Activated CD4-positive, CD25-positive, alpha-beta regulatory T cell (primary cell): ENCODE measurements at regions not wholly inside any gene's neighbourhood (a gene's known extent, or its start where the extent isn't known, plus 50 kb on each side); places are given as distances from the start of the nearest gene placed in this dataset.

Source experiments
- DNase-seq, 4 experiments: peaks; one replicate each; lab custom pipeline; 2025; lab: John Stamatoyannopoulos, UW

DNA sequence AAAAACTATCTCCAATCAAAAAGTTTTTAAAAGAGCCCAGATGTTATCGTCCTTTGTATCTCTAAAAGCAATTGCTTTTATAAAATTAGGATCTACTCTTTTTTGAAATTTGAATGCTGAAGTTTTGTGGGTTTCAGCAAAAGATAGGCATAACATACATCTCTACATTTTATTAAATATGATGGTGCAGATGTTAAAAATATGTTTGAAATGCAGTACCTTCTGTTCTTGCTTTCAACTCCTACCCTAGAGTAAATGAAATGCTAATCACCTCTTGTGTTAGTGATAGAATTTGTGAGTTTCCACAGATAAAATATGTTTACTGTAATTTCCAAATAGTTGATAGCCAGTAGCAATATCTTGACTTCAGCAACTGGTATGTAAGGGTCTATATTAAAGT is 95.7 kb upstream of the VPREB1 start:
- no peak for DNase-seq

GRCh38 chr22:22144858-22145257 is 99.7 kb upstream of the VPREB1 start:
- no peak for DNase-seq

- no peak for DNase-seq
Measured at GRCh38 chr22:22143448-22143847, 101.1 kb upstream of the VPREB1 start.

DNA sequence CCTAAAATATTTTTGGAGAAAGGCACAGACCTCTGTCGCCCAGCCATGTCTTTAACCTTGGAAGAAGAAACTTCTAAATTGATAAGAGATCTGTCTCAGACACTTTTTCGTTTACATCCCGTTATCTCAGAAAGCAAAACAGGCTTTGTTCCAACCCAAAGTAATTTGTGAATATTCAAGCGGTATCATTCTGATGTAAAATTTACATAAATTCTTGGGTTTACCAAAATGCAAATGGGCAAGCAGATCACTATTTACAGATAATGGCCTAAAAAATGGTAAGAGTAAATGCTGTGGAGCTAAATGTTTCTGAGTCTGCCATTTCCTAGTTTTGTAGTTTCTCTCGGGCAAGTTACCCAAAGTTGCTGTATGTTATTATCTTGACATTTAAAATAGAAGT is 101.9 kb upstream of the VPREB1 start:
- no peak for DNase-seq

DNA sequence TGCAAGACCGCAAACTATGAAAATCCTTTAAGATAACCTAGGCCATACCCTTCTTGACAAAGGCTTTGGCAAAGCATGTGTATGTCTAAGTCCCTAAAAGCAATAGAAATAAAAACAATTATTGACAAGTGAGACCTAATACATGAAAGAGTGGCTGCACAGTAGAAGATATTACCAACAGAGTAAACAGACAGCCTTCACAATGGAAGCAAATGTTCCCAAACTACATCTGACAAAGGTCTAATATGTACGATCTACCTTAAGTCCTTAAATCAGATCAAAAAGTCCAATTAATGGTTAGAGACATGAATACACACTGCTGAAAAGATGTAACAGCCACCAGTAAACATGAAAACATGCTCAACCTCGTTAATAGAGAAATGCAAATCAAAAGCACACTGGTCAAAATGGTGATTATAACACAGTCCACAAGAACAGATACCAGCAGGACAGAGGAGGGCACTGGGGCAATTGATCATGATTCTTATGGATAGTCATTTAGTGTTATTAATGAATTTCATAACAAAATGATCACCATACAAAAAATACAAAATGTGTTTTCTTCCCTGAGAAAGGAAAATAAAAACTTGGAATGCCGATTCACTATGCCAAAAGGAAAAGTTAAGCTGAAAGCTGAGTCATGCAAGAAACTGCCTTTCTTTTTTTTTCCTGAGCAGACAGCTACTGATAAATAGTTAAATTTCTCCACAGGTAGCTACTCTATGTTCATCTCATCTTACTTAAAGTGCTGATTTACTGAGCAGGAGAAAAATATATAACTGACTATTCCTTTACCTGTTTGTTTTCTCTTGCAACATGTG is 102.6 kb upstream of the VPREB1 start:
- DNase-seq = no peak

DNA sequence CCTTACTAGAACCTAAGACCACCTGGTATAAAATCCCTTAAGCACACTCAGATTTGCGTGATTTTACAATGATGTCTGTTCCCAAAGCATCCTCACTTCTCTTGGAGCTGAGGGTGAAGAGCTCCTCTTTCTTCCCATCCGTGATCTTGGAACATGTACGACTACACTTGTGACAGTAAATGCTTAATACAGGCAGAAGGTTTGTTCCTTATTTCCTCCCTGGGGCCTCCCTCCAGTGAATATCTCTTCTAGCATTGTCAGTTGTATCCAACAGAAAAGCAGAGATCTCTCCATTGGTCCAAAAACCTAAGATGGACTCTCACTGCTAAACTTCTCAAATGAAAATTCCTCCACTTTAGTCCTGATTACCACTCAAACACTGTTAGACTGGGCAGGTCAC is 103.6 kb upstream of the VPREB1 start:
- DNase-seq = no peak

DNA sequence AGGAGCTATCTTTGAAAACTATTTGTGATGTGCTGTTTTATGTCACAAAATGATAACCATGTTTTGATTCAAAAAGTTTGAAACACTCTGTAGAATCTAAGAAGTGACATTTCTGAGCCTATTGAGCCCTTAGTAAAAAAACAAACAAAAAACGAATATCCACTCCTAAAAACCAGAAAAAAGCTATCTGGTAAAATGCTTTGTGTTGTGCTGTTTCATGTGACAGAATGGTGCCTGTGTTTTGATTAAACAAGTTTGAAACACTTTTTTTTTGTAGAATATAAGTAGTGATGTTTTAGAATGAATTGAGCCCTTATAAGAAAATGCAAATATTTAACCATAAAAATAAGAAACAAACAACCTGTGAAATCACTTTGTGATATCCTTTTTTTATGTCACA is 105.2 kb upstream of the VPREB1 start:
- no peak for DNase-seq

DNA sequence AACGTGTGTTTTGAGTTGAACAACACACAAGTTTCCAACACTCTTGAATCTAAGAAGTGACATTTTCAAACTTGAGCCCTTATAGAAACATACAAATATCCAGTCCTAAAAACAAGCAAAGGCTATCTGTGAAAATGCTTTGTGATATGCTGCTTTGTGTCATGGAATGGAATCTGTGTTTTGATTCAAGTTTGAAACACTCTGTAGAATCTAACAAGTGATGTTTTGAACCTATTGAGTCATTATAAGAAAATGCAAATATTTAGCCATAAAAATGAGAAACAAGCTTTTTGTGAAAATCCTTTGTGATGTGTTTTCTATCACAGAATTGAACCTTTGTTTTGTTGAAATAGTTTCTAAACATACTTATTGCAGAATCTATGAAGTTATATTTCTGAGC is 105.7 kb upstream of the VPREB1 start:
- no peak for DNase-seq

- no peak for DNase-seq
Measured at GRCh38 chr22:22137891-22138290, 106.7 kb upstream of the VPREB1 start.

DNA sequence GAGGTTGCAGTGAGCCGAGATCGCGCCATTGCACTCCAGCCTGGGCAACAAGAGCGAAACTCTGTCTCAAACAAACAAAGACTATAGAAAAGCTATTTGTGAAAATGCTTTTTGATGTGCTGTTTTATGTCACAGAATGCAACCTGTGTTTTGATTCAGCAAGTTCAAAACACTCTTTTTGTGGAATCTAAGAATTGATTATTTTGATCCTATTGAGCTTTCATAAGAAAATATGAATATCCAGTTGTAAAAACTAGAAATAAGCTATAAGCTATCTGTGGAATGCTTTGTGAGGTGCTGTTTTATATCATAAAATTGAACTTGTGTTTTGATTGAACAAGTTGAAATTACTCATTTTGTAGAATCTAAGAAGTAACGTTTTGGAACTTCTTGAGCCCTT is 110.7 kb upstream of the VPREB1 start:
- DNase-seq = no peak

- no peak for DNase-seq
Measured at GRCh38 chr22:22130953-22131608, 113.5 kb upstream of the VPREB1 start.

- DNase-seq = no peak
Measured at GRCh38 chr22:22129387-22129786, 115.2 kb upstream of the VPREB1 start.

DNA sequence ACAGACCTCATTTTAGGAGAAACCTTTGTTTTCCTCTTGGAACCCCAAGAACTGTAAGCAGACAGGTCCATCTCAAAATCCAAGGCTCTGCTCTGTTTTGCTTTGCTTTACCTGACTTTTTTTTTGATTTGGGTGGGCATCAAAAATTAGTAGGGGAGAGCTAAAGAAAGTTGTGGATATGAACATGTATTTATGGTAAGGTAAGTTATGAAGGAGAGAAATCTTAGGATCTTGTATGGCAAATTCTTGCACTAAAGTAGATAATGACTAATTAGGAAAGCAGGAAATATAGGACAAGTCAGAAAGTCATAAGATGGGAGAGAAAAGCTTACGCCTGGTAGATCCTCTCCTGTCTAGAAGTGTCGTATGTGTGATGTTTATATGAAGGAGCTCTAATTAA is 116.1 kb upstream of the VPREB1 start:
- DNase-seq = no peak

GRCh38 chr22:22127100-22127499 is 117.5 kb upstream of the VPREB1 start:
- no peak for DNase-seq

- no peak for DNase-seq
Measured at GRCh38 chr22:22125579-22126468, 118.8 kb upstream of the VPREB1 start.

DNA sequence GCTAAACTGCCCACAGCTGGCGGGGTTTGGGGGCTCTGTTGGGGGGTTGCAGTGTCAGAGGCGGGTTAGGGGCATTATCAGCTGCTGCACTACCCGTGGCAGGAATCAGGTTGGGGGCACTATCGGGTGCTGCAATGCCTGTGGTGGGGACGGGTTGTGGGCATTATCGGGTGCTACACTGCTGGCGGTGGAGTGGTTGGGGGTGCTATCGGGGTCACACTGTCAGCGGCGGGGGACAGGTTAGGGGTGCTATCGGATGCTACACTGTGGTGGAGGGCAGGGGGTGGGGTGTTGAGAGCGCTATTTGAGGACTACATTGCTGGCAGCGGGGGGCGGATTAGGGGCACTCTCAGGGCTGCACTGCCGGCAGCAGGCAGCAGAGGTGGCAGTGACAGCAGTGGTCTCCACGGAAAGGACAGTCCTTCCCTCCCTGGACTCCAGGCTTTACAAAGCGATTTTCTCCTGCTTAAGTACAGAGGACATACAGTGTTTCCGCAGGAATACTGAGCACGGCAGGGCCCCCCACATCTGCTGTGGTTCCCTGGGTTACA is 119.5 kb upstream of the VPREB1 start:
- DNase-seq = no peak

GRCh38 chr22:22124374-22124773 is 120.2 kb upstream of the VPREB1 start:
- DNase-seq = no peak

DNA sequence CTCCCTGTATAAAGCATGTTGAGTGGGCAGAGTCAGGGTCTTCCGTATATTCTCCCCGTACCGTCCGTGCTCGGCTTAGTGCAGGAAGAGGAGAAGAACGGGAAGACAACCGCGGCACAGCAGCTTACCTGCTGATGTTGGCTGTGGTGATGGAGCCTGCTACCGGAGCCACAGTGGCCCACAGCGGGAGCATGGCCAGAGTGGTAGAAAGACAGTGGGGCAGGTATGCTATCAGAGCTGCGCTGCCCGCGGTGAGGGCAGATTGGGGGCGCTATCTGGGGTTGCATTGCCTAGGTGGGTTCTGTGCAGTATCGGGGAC is 120.7 kb upstream of the VPREB1 start:
- DNase-seq = no peak

GRCh38 chr22:22123118-22123959 is 121.2 kb upstream of the VPREB1 start:
- no peak for DNase-seq

GRCh38 chr22:22122348-22123117 is 122.1 kb upstream of the VPREB1 start:
- no peak for DNase-seq

DNA sequence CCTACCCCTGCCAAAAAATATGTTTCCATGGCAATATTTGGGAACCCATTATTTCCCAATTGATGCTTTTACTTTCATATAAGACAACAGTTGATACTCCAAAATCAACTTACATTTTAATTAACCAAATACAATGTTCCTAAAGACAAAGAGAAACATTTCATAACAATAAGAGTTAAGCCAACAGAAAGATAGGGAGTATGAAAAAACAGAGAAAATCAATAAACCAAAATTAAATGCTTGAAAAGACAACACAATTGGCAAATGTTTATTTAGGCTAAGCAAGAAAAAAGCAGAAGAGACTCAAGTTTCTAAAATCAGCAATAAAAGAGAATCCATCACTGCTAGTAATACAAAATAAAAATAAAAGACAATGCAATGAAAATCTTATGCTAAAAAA is 123.1 kb upstream of the VPREB1 start:
- DNase-seq = no peak
